ENCODE measurements at regions not wholly inside any gene's neighbourhood (a gene's known extent, or its start where the extent isn't known, plus 50 kb on each side); places are given as distances from the start of the nearest gene placed in this dataset.

GRCh38 chr13:22405891-22406290 is 735.0 kb downstream of the FGF9 start:
- TF ChIP-seq, protein P1, sequence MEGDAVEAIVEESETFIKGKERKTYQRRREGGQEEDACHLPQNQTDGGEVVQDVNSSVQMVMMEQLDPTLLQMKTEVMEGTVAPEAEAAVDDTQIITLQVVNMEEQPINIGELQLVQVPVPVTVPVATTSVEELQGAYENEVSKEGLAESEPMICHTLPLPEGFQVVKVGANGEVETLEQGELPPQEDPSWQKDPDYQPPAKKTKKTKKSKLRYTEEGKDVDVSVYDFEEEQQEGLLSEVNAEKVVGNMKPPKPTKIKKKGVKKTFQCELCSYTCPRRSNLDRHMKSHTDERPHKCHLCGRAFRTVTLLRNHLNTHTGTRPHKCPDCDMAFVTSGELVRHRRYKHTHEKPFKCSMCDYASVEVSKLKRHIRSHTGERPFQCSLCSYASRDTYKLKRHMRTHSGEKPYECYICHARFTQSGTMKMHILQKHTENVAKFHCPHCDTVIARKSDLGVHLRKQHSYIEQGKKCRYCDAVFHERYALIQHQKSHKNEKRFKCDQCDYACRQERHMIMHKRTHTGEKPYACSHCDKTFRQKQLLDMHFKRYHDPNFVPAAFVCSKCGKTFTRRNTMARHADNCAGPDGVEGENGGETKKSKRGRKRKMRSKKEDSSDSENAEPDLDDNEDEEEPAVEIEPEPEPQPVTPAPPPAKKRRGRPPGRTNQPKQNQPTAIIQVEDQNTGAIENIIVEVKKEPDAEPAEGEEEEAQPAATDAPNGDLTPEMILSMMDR (conservative IDR thresholded peaks at IDR 0.05; ENCODE audit: low read depth in 2 of 2), result no peak
- no peak for TF ChIP-seq REST (IDR thresholded peaks at IDR 0.05; ENCODE audit: unreplicated experiment)
- no peak for TF ChIP-seq ZNF331 (CRISPR knock-in tag; IDR thresholded peaks at IDR 0.05; ENCODE audit: low read depth)
- TF ChIP-seq CREB1 (CRISPR knock-in tag; IDR thresholded peaks at IDR 0.05; ENCODE audit: low read depth), result no peak
- TF ChIP-seq, protein P2, sequence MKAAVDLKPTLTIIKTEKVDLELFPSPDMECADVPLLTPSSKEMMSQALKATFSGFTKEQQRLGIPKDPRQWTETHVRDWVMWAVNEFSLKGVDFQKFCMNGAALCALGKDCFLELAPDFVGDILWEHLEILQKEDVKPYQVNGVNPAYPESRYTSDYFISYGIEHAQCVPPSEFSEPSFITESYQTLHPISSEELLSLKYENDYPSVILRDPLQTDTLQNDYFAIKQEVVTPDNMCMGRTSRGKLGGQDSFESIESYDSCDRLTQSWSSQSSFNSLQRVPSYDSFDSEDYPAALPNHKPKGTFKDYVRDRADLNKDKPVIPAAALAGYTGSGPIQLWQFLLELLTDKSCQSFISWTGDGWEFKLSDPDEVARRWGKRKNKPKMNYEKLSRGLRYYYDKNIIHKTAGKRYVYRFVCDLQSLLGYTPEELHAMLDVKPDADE (IDR thresholded peaks at IDR 0.05), result no peak

Data from GM23338 (cell line).